HS-27A (cell line): ENCODE measurements at regions not wholly inside any gene's neighbourhood (a gene's known extent, or its start where the extent isn't known, plus 50 kb on each side); places are given as distances from the start of the nearest gene placed in this dataset.

ENCODE experiments used
- DNase-seq: peaks from one replicate; pipeline ENCODE4 v3.0.0-alpha.2; 2012; ENCODE audit warnings: low read depth, missing footprints

GRCh38 chr1:36643371-36644270 is 160.9 kb upstream of the CSF3R start:
- DNase-seq: no peak

- no peak for DNase-seq
These were observed 160.1 kb upstream of the CSF3R start for GRCh38 chr1:36642802-36643201.

GRCh38 chr1:36641776-36642175 is 159.1 kb upstream of the CSF3R start:
- DNase-seq: no peak

- no peak for DNase-seq
These were observed 156.7 kb upstream of the CSF3R start for GRCh38 chr1:36639461-36639860.

- DNase-seq: no peak
These were observed 155.6 kb upstream of the CSF3R start for GRCh38 chr1:36638268-36638667.

GRCh38 chr1:36636206-36636605 is 153.5 kb upstream of the CSF3R start:
- DNase-seq: no peak

GRCh38 chr1:36635284-36635683 is 152.6 kb upstream of the CSF3R start:
- DNase-seq: no peak

GRCh38 chr1:36628804-36629203 is 146.1 kb upstream of the CSF3R start:
- no peak for DNase-seq

- no peak for DNase-seq
These were observed 143.7 kb upstream of the CSF3R start for GRCh38 chr1:36626435-36626834.

GRCh38 chr1:36625935-36626310 is 143.2 kb upstream of the CSF3R start:
- no peak for DNase-seq

- DNase-seq: no peak
These were observed 142.7 kb upstream of the CSF3R start for GRCh38 chr1:36625253-36625934.

- no peak for DNase-seq
These were observed 141.8 kb upstream of the CSF3R start for GRCh38 chr1:36624466-36624865.

GRCh38 chr1:36622741-36623648 is 140.3 kb upstream of the CSF3R start:
- DNase-seq: no peak

- DNase-seq: no peak
These were observed 138.8 kb upstream of the CSF3R start for GRCh38 chr1:36621531-36621930.

- no peak for DNase-seq
These were observed 137.4 kb upstream of the CSF3R start for GRCh38 chr1:36620142-36620541.

GRCh38 chr1:36614991-36615390 is 132.3 kb upstream of the CSF3R start:
- no peak for DNase-seq

GRCh38 chr1:36614571-36614970 is 131.9 kb upstream of the CSF3R start:
- DNase-seq: no peak

- DNase-seq: no peak
These were observed 131.0 kb upstream of the CSF3R start for GRCh38 chr1:36613721-36614120.

GRCh38 chr1:36612881-36613280 is 130.2 kb upstream of the CSF3R start:
- no peak for DNase-seq

GRCh38 chr1:36612121-36612520 is 129.4 kb upstream of the CSF3R start:
- DNase-seq: no peak

- DNase-seq: peak; percentile 8
These were observed 126.7 kb upstream of the CSF3R start for GRCh38 chr1:36609241-36610027.

GRCh38 chr1:36608272-36608671 is 125.6 kb upstream of the CSF3R start:
- no peak for DNase-seq
